ENCODE measurements at regions not wholly inside any gene's neighbourhood (a gene's known extent, or its start where the extent isn't known, plus 50 kb on each side); places are given as distances from the start of the nearest gene placed in this dataset.
"Not testable (repeated sequence)": the region's sequence is repeated elsewhere in the genome, so short reads cannot be mapped to it uniquely, and the experiment has no call there.

GRCh38 chr4:189809839-189810238 lies 130.8 kb upstream of the FRG1 start:
- Histone ChIP-seq H4K8ac (ENCODE audit: low read length) (no peak overlapping the region), H3K14ac (ENCODE audit: low read length in 2 of 2) (no peak overlapping the region), H2BK120ac (ENCODE audit: low read depth, low read length) (no peak overlapping the region), H3K4me1 (ENCODE audit: control insufficient read depth, insufficient read depth, low read depth, low read length) (no peaks in the 10 kb centered on the region), H3K79me1 (replicated peaks; ENCODE audit: low read length, poor library complexity, severe bottlenecking) (no peaks in the 10 kb centered on the region), H2AFZ (ENCODE audit: low read depth, low read length) (no peak overlapping the region), H3K23ac (ENCODE audit: low read length in 2 of 2) (no peak overlapping the region), H3K4ac (ENCODE audit: low read depth in 1 of 2, low read length in 2 of 2) (no peak overlapping the region), H2AK5ac (ENCODE audit: low read length, severe bottlenecking) (no peak overlapping the region), H2BK5ac (ENCODE audit: low read depth, low read length, poor library complexity, severe bottlenecking) (no peak overlapping the region), H3K27ac (ENCODE audit: low read length, poor library complexity, severe bottlenecking) (no peak overlapping the region), H2BK12ac (ENCODE audit: low read length in 2 of 2) (no peak overlapping the region), H4K91ac (ENCODE audit: low read length) (no peak overlapping the region), H3K9me3 (ENCODE audit: control insufficient read depth, low read length) (peaks cover 15% of the 10 kb centered on the region), H3K27me3 (ENCODE audit: control insufficient read depth in 1 of 2, insufficient read depth in 1 of 2, low read length in 2 of 2) (no peaks in the 10 kb centered on the region), H3K18ac (ENCODE audit: low read depth in 1 of 2, low read length in 2 of 2) (no peak overlapping the region), H2BK15ac (ENCODE audit: low read depth, poor library complexity, severe bottlenecking) (no peak overlapping the region), H3K9ac (ENCODE audit: low read length) (no peak overlapping the region), H3K4me3 (ENCODE audit: insufficient read depth in 1 of 2, low read depth in 1 of 2, low read length in 2 of 2) (no peak overlapping the region), H3K4me2 (ENCODE audit: low read length, poor library complexity, severe bottlenecking) (no peak overlapping the region), H3K36me3 (ENCODE audit: control insufficient read depth in 1 of 2, insufficient read depth in 2 of 2, low read depth in 1 of 2, low read length in 2 of 2) (no peaks in the 10 kb centered on the region)
- WGBS = 87% methylated on average over 9 of the region's 9 CpGs
- DNase-seq = no peak

- not testable (repeated sequence) for H3K23ac ChIP-seq (ENCODE audit: low read length in 2 of 2); H3K4me3 ChIP-seq (ENCODE audit: insufficient read depth in 1 of 2, low read depth in 1 of 2, low read length in 2 of 2); H3K4me1 ChIP-seq (ENCODE audit: control insufficient read depth, insufficient read depth, low read depth, low read length); H3K9ac ChIP-seq (ENCODE audit: low read length); H2BK15ac ChIP-seq (ENCODE audit: low read depth, poor library complexity, severe bottlenecking); H3K4ac ChIP-seq (ENCODE audit: low read depth in 1 of 2, low read length in 2 of 2); H3K27ac ChIP-seq (ENCODE audit: low read length, poor library complexity, severe bottlenecking); H2BK5ac ChIP-seq (ENCODE audit: low read depth, low read length, poor library complexity, severe bottlenecking); DNase-seq; H4K91ac ChIP-seq (ENCODE audit: low read length); H2AFZ ChIP-seq (ENCODE audit: low read depth, low read length); H3K18ac ChIP-seq (ENCODE audit: low read depth in 1 of 2, low read length in 2 of 2); H2BK120ac ChIP-seq (ENCODE audit: low read depth, low read length); H3K14ac ChIP-seq (ENCODE audit: low read length in 2 of 2); H3K4me2 ChIP-seq (ENCODE audit: low read length, poor library complexity, severe bottlenecking); H3K36me3 ChIP-seq (ENCODE audit: control insufficient read depth in 1 of 2, insufficient read depth in 2 of 2, low read depth in 1 of 2, low read length in 2 of 2); H4K8ac ChIP-seq (ENCODE audit: low read length); H2AK5ac ChIP-seq (ENCODE audit: low read length, severe bottlenecking); H3K79me1 ChIP-seq (replicated peaks; ENCODE audit: low read length, poor library complexity, severe bottlenecking); H3K27me3 ChIP-seq (ENCODE audit: control insufficient read depth in 1 of 2, insufficient read depth in 1 of 2, low read length in 2 of 2); H2BK12ac ChIP-seq (ENCODE audit: low read length in 2 of 2)
- 96% methylated on average over 51 of the region's 75 CpGs for WGBS
- H3K9me3 ChIP-seq (ENCODE audit: control insufficient read depth, low read length) = peaks cover 15% of the 10 kb centered on the region
These were observed 130.1 kb upstream of the FRG1 start for GRCh38 chr4:189810318-189811181.

GRCh38 chr4:189815404-189816192 lies 125.1 kb upstream of the FRG1 start:
- no peak overlapping the region for H2AFZ ChIP-seq (ENCODE audit: low read depth, low read length)
- H3K4ac ChIP-seq (ENCODE audit: low read depth in 1 of 2, low read length in 2 of 2) = no peak overlapping the region
- no peak overlapping the region for H2AK5ac ChIP-seq (ENCODE audit: low read length, severe bottlenecking)
- H2BK120ac ChIP-seq (ENCODE audit: low read depth, low read length) = no peak overlapping the region
- no peaks in the 10 kb centered on the region for H3K27me3 ChIP-seq (ENCODE audit: control insufficient read depth in 1 of 2, insufficient read depth in 1 of 2, low read length in 2 of 2)
- H3K9ac ChIP-seq (ENCODE audit: low read length) = no peak overlapping the region
- no peak overlapping the region for H2BK5ac ChIP-seq (ENCODE audit: low read depth, low read length, poor library complexity, severe bottlenecking)
- 100% methylated on average over 1 of the region's 4 CpGs for WGBS
- no peak overlapping the region for H3K27ac ChIP-seq (ENCODE audit: low read length, poor library complexity, severe bottlenecking)
- no peak overlapping the region for H3K23ac ChIP-seq (ENCODE audit: low read length in 2 of 2)
- H2BK15ac ChIP-seq (ENCODE audit: low read depth, poor library complexity, severe bottlenecking) = no peak overlapping the region
- no peaks in the 10 kb centered on the region for H3K36me3 ChIP-seq (ENCODE audit: control insufficient read depth in 1 of 2, insufficient read depth in 2 of 2, low read depth in 1 of 2, low read length in 2 of 2)
- H3K14ac ChIP-seq (ENCODE audit: low read length in 2 of 2) = no peak overlapping the region
- no peak overlapping the region for H4K8ac ChIP-seq (ENCODE audit: low read length)
- H3K4me2 ChIP-seq (ENCODE audit: low read length, poor library complexity, severe bottlenecking) = no peak overlapping the region
- DNase-seq = no peak
- H4K91ac ChIP-seq (ENCODE audit: low read length) = no peak overlapping the region
- no peaks in the 10 kb centered on the region for H3K4me1 ChIP-seq (ENCODE audit: control insufficient read depth, insufficient read depth, low read depth, low read length)
- H3K9me3 ChIP-seq (ENCODE audit: control insufficient read depth, low read length) = peaks cover 6% of the 10 kb centered on the region
- H3K79me1 ChIP-seq (replicated peaks; ENCODE audit: low read length, poor library complexity, severe bottlenecking) = no peaks in the 10 kb centered on the region
- no peak overlapping the region for H3K4me3 ChIP-seq (ENCODE audit: insufficient read depth in 1 of 2, low read depth in 1 of 2, low read length in 2 of 2)
- H3K18ac ChIP-seq (ENCODE audit: low read depth in 1 of 2, low read length in 2 of 2) = no peak overlapping the region
- no peak overlapping the region for H2BK12ac ChIP-seq (ENCODE audit: low read length in 2 of 2)

- no peak for DNase-seq
- no peak overlapping the region for H3K27ac ChIP-seq (ENCODE audit: low read length, poor library complexity, severe bottlenecking)
- no peak overlapping the region for H3K18ac ChIP-seq (ENCODE audit: low read depth in 1 of 2, low read length in 2 of 2)
- no peak overlapping the region for H2BK120ac ChIP-seq (ENCODE audit: low read depth, low read length)
- peak overlapping the region in 1 of 2 experiments; percentile 48 for H3K14ac ChIP-seq (ENCODE audit: low read length in 2 of 2)
- no peak overlapping the region for H3K4ac ChIP-seq (ENCODE audit: low read depth in 1 of 2, low read length in 2 of 2)
- H2BK12ac ChIP-seq (ENCODE audit: low read length in 2 of 2) = no peak overlapping the region
- no peak overlapping the region for H2AFZ ChIP-seq (ENCODE audit: low read depth, low read length)
- H3K4me3 ChIP-seq (ENCODE audit: insufficient read depth in 1 of 2, low read depth in 1 of 2, low read length in 2 of 2) = no peak overlapping the region
- H2BK5ac ChIP-seq (ENCODE audit: low read depth, low read length, poor library complexity, severe bottlenecking) = no peak overlapping the region
- H2BK15ac ChIP-seq (ENCODE audit: low read depth, poor library complexity, severe bottlenecking) = no peak overlapping the region
- no peak overlapping the region for H4K8ac ChIP-seq (ENCODE audit: low read length)
- H3K23ac ChIP-seq (ENCODE audit: low read length in 2 of 2) = no peak overlapping the region
- no peak overlapping the region for H3K4me2 ChIP-seq (ENCODE audit: low read length, poor library complexity, severe bottlenecking)
- H2AK5ac ChIP-seq (ENCODE audit: low read length, severe bottlenecking) = no peak overlapping the region
- H3K36me3 ChIP-seq (ENCODE audit: control insufficient read depth in 1 of 2, insufficient read depth in 2 of 2, low read depth in 1 of 2, low read length in 2 of 2) = no peaks in the 10 kb centered on the region
- no peak overlapping the region for H3K9ac ChIP-seq (ENCODE audit: low read length)
- 77% methylated on average over 3 of the region's 3 CpGs for WGBS
- no peaks in the 10 kb centered on the region for H3K27me3 ChIP-seq (ENCODE audit: control insufficient read depth in 1 of 2, insufficient read depth in 1 of 2, low read length in 2 of 2)
- H3K79me1 ChIP-seq (replicated peaks; ENCODE audit: low read length, poor library complexity, severe bottlenecking) = no peaks in the 10 kb centered on the region
- H4K91ac ChIP-seq (ENCODE audit: low read length) = no peak overlapping the region
- no peaks in the 10 kb centered on the region for H3K9me3 ChIP-seq (ENCODE audit: control insufficient read depth, low read length)
- H3K4me1 ChIP-seq (ENCODE audit: control insufficient read depth, insufficient read depth, low read depth, low read length) = no peaks in the 10 kb centered on the region
These were observed 118.3 kb upstream of the FRG1 start for GRCh38 chr4:189822326-189822725.
